Prostate gland (tissue), 2 donors: ENCODE measurements at regions not wholly inside any gene's neighbourhood (a gene's known extent, or its start where the extent isn't known, plus 50 kb on each side); places are given as distances from the start of the nearest gene placed in this dataset.
"Not testable (repeated sequence)": the region's sequence is repeated elsewhere in the genome, so short reads cannot be mapped to it uniquely, and the experiment has no call there.

Experiments
- CTCF ChIP-seq, 4 experiments: fragments of 200-600 bp in 2 of 4; fragments of 450-650 bp in 2 of 4; sonication (generic) in 2 of 4; IDR thresholded peaks; 1 replicate in 3 of 4; 2 replicates in 1 of 4; pipeline ENCODE4 v1.5.1; 2016 to 2019; ENCODE audit warnings: antibody characterized with exemption in 4 of 4, mild to moderate bottlenecking in 2 of 4, moderate library complexity in 2 of 4
- POLR2A ChIP-seq: fragments of 450-650 bp; IDR thresholded peaks from one replicate; pipeline ENCODE4 v1.6.1; 2016; ENCODE audit warnings: antibody characterized with exemption, mild to moderate bottlenecking

DNA sequence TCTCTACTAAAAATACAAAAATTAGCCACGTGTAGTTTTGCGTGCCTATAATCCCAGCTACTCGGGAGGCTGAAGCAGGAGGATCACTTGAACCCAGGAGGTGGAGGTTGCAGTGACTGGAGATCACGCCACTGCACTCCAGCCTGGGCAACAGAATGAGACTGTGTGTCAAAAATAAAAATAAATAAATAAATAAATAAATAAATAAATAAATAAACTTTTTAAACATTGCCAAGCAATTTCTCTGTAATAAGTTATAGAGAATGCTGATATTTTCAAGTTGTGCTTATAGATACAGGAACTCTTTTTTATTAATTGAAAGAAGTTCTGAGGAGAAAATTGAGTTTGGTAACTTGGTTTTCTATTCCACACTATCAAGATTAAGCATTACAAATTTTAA lies 91.9 kb upstream of the ALDH1A1 start:
- TF ChIP-seq CTCF (IDR thresholded peaks at IDR 0.05); POLR2A: not testable (repeated sequence)
